ENCODE measurements at regions not wholly inside any gene's neighbourhood (a gene's known extent, or its start where the extent isn't known, plus 50 kb on each side); places are given as distances from the start of the nearest gene placed in this dataset.

GRCh38 chr16:75929046-75929445 lies 202.8 kb upstream of the CPHXL start:
- 45 to 83% methylated on average over 1 of the region's 1 CpG for WGBS, 2 donors (ENCODE audit: low coverage in 1 of 2)
- Histone ChIP-seq H3K4me1 (no peaks in the 10 kb centered on the region), H3K9me3 (peaks cover 0 to 7% (median 0%) of the 10 kb centered on the region in 3 donors), H3K36me3 (no peaks in the 10 kb centered on the region), H3K27ac (no peak overlapping the region), H3K4me3 (no peak overlapping the region), H3K27me3 (no peaks in the 10 kb centered on the region)
- ATAC-seq, result no peak
- TF ChIP-seq EP300 (IDR thresholded peaks at IDR 0.05) (no peak), CTCF (IDR thresholded peaks at IDR 0.05) (no peak), POLR2A (IDR thresholded peaks at IDR 0.05) (no peak), POLR2AphosphoS5 (IDR thresholded peaks at IDR 0.05) (no peak)

GRCh38 chr16:75931043-75931442 lies 204.8 kb upstream of the CPHXL start:
- no peaks in the 10 kb centered on the region for H3K4me1 ChIP-seq
- no peaks in the 10 kb centered on the region for H3K27me3 ChIP-seq
- WGBS, 2 donors (ENCODE audit: low coverage in 1 of 2), result 63% methylated on average over 1 of the region's 1 CpG; no CpG with 5 or more reads in 1 of the 2 donors
- no peak overlapping the region for H3K27ac ChIP-seq
- no peak for ATAC-seq
- no peak overlapping the region for H3K4me3 ChIP-seq
- no peaks in the 10 kb centered on the region for H3K36me3 ChIP-seq
- H3K9me3 ChIP-seq, result peaks cover 0 to 7% (median 0%) of the 10 kb centered on the region in 3 donors
- TF ChIP-seq CTCF (IDR thresholded peaks at IDR 0.05) (no peak), POLR2AphosphoS5 (IDR thresholded peaks at IDR 0.05) (no peak), EP300 (IDR thresholded peaks at IDR 0.05) (no peak), POLR2A (IDR thresholded peaks at IDR 0.05) (no peak)

GRCh38 chr16:75931970-75932369 lies 205.7 kb upstream of the CPHXL start:
- no peak for TF ChIP-seq EP300 (IDR thresholded peaks at IDR 0.05)
- TF ChIP-seq CTCF (IDR thresholded peaks at IDR 0.05), result no peak
- no peak for TF ChIP-seq POLR2AphosphoS5 (IDR thresholded peaks at IDR 0.05)
- TF ChIP-seq POLR2A (IDR thresholded peaks at IDR 0.05), result no peak
- 81 to 86% methylated on average over 1 of the region's 1 CpG for WGBS, 2 donors (ENCODE audit: low coverage in 1 of 2)
- ATAC-seq, result no peak
- H3K4me1 ChIP-seq, result no peaks in the 10 kb centered on the region
- no peak overlapping the region for H3K27ac ChIP-seq
- no peak overlapping the region for H3K4me3 ChIP-seq
- H3K36me3 ChIP-seq, result no peaks in the 10 kb centered on the region
- H3K27me3 ChIP-seq, result no peaks in the 10 kb centered on the region
- H3K9me3 ChIP-seq, result peaks cover 0 to 7% (median 0%) of the 10 kb centered on the region in 3 donors

- 39 to 80% methylated on average over 2 to 8 of the region's 8 CpGs for WGBS, 2 donors (ENCODE audit: low coverage in 1 of 2)
- no peaks in the 10 kb centered on the region for H3K4me1 ChIP-seq
These were observed 212.5 kb upstream of the CPHXL start for GRCh38 chr16:75938818-75939217.

More at GRCh38 chr16:75938818-75939217, 212.5 kb upstream of the CPHXL start:
- no peak overlapping the region for H3K27ac ChIP-seq
- H3K9me3 ChIP-seq, result no peaks in the 10 kb centered on the region
- TF ChIP-seq CTCF (IDR thresholded peaks at IDR 0.05) (no peak), POLR2A (IDR thresholded peaks at IDR 0.05) (no peak), POLR2AphosphoS5 (IDR thresholded peaks at IDR 0.05) (no peak), EP300 (IDR thresholded peaks at IDR 0.05) (no peak)
- no peaks in the 10 kb centered on the region for H3K36me3 ChIP-seq
- no peaks in the 10 kb centered on the region for H3K27me3 ChIP-seq
- no peak overlapping the region for H3K4me3 ChIP-seq
- no peak for ATAC-seq
